ENCODE measurements at regions not wholly inside any gene's neighbourhood (a gene's known extent, or its start where the extent isn't known, plus 50 kb on each side); places are given as distances from the start of the nearest gene placed in this dataset.

- TF ChIP-seq CTCF (IDR thresholded peaks at IDR 0.05) (no peak), POLR2A (IDR thresholded peaks at IDR 0.05) (no peak)
These were observed 749.5 kb upstream of the RAB6C start for GRCh38 chr2:129229830-129230441.

All from prostate gland (tissue), 2 donors.